Gastrocnemius medialis (tissue), 4 donors: ENCODE measurements at regions not wholly inside any gene's neighbourhood (a gene's known extent, or its start where the extent isn't known, plus 50 kb on each side); places are given as distances from the start of the nearest gene placed in this dataset.
A peak's percentile ranks its signal among the peaks of the same experiment; 100 is the strongest.

Source experiments
- ATAC-seq, 2 donors: fragments of 150-250 bp; one replicate each; pipeline ENCODE4 v1.9.1; 2016
- DNase-seq, 2 donors: peaks; one replicate each; pipeline ENCODE4 v3.0.0-alpha.2; 2019
- H3K27ac ChIP-seq, 4 donors: fragments of 200-600 bp; sonication (generic); 1 replicate in 1 of 4; 2 replicates in 3 of 4; pipeline ENCODE4 v1.5.1; 2016 to 2018; ENCODE audit warnings: mild to moderate bottlenecking in 2 of 4, moderate library complexity in 1 of 4
- H3K27me3 ChIP-seq, 3 donors: fragments of 200-600 bp; sonication (generic) in 2 of 3; 1 replicate in 1 of 3; 2 replicates in 2 of 3; pipeline versions ENCODE4 v1.5.1 to v1.6.0; 2016 to 2019; ENCODE audit warnings: mild to moderate bottlenecking in 1 of 3, moderate library complexity in 1 of 3
- H3K36me3 ChIP-seq, 2 donors: fragments of 200-600 bp; sonication (generic) in 1 of 2; one replicate each; pipeline ENCODE4 v1.5.1; 2017 to 2018
- H3K4me1 ChIP-seq, 2 donors: fragments of 200-600 bp; sonication (generic) in 1 of 2; one replicate each; pipeline ENCODE4 v1.5.1; 2016 to 2017; ENCODE audit warnings: mild to moderate bottlenecking in 2 of 2
- H3K4me3 ChIP-seq, 4 donors: fragments of 200-600 bp; sonication (generic) in 3 of 4; 1 replicate in 1 of 4; 2 replicates in 3 of 4; pipeline ENCODE4 v1.5.1; 2016 to 2019; ENCODE audit warnings: mild to moderate bottlenecking in 2 of 4
- H3K9me3 ChIP-seq, 3 donors: fragments of 200-600 bp; sonication (generic) in 2 of 3; 1 replicate in 1 of 3; 2 replicates in 2 of 3; pipeline ENCODE4 v1.5.1; 2016 to 2019
- POLR2A ChIP-seq, 2 donors: fragments of 450-650 bp; IDR thresholded peaks; one replicate each; pipeline ENCODE4 v1.6.1; 2017; ENCODE audit warnings: antibody characterized with exemption in 2 of 2, mild to moderate bottlenecking in 2 of 2, moderate library complexity in 2 of 2
- in situ Hi-C, 4 donors: fragments of 200-750 bp; cut with MboI; loops; one replicate each; pipeline versions ENCODE4 v1.15.0 to v1.8.0; 2017; ENCODE audit warnings: low sequenced_read_pairs in 4 of 4
- intact Hi-C: fragments of 100-400 bp; cut with DNase I; formaldehyde crosslinking; loops from one replicate; pipeline ENCODE4 v1.15.1; 2023; ENCODE audit warnings: low total_unique reads
- TF ChIP-seq, protein P1 (sequence below), 5 experiments: fragments of 450-650 bp in 3 of 5; fragments of 200-600 bp in 2 of 5; sonication (generic) in 2 of 5; IDR thresholded peaks in 4 of 5; conservative IDR thresholded peaks in 1 of 5; 1 replicate in 4 of 5; 2 replicates in 1 of 5; pipeline ENCODE4 v1.5.1; 2016 to 2019; ENCODE audit warnings: antibody characterized with exemption in 5 of 5, mild to moderate bottlenecking in 3 of 5, moderate library complexity in 3 of 5

DNA sequence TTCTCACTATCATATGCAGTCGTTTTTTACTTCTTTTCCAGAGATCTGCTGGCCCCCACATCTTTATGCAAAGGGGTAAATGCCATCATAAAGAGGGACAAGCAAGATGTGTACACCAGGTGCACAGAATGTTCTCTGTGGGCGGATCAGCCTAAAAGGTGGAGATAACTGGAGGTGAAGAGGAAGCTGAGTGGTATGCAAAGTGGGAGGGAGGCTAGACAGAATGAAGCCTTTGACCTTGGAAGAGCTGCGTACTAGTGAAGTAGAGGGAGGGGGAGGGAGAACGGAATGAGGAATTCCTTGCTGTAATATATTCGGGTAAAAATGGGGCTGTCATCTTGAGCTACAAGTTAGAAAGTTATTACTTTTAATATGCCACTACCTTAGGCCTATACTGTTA is 287.5 kb upstream of the VRK2 start:
- TF ChIP-seq, protein P1, sequence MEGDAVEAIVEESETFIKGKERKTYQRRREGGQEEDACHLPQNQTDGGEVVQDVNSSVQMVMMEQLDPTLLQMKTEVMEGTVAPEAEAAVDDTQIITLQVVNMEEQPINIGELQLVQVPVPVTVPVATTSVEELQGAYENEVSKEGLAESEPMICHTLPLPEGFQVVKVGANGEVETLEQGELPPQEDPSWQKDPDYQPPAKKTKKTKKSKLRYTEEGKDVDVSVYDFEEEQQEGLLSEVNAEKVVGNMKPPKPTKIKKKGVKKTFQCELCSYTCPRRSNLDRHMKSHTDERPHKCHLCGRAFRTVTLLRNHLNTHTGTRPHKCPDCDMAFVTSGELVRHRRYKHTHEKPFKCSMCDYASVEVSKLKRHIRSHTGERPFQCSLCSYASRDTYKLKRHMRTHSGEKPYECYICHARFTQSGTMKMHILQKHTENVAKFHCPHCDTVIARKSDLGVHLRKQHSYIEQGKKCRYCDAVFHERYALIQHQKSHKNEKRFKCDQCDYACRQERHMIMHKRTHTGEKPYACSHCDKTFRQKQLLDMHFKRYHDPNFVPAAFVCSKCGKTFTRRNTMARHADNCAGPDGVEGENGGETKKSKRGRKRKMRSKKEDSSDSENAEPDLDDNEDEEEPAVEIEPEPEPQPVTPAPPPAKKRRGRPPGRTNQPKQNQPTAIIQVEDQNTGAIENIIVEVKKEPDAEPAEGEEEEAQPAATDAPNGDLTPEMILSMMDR (IDR thresholded peaks at IDR 0.05 in 4 of 5, conservative IDR thresholded peaks at IDR 0.05 in 1 of 5): no peak
- TF ChIP-seq POLR2A (IDR thresholded peaks at IDR 0.05): no peak
- in situ Hi-C loops (no loop called here), intact Hi-C loops (no loop called here)
- Histone ChIP-seq H3K36me3 (no peaks in the 10 kb centered on the region), H3K27me3 (no peaks in the 10 kb centered on the region), H3K9me3 (no peaks in the 10 kb centered on the region), H3K4me3 (no peak overlapping the region), H3K4me1 (peaks cover 0 to 4% of the 10 kb centered on the region in 2 donors), H3K27ac (no peak overlapping the region)
- no peak for ATAC-seq
- DNase-seq: no peak

DNA sequence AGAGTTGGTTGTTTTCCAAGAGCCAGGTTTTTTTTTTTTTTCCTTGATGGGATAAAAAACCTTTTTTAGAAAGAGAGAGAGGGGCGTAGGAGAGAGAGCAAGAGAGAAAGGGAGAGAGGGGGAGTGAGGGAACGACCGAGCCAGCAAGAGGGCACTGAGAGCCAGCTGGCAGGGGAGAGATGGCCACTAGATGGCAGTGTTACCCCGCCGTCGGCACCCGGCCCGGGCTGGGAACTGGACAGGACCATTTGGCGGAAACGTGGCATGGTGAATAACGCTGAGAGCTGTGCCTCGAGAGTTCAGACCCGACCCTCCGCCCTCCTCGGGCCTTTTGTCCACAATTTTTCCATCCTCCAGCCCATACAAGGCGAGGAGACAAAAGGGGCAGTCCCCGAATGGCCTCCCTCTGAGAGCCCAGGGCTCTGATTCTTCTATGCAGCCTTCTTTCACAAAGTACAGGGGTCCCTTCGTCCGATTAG is 286.7 kb upstream of the VRK2 start:
- H3K27ac ChIP-seq: no peak overlapping the region
- in situ Hi-C loops (no loop called here), intact Hi-C loops (no loop called here)
- peak; percentile 84 to 94 for ATAC-seq
- H3K36me3 ChIP-seq: no peaks in the 10 kb centered on the region
- peak; percentile 48 to 64 for DNase-seq
- H3K4me3 ChIP-seq: peak overlapping the region in 3 of 4 donors; percentile 21 to 42 (median 24)
- TF ChIP-seq, protein P1 (IDR thresholded peaks at IDR 0.05 in 4 of 5, conservative IDR thresholded peaks at IDR 0.05 in 1 of 5): peak; percentile 59 to 93 (median 85)
- TF ChIP-seq POLR2A (IDR thresholded peaks at IDR 0.05): no peak
- H3K4me1 ChIP-seq: peaks cover 0 to 4% of the 10 kb centered on the region in 2 donors
- no peaks in the 10 kb centered on the region for H3K9me3 ChIP-seq
- H3K27me3 ChIP-seq: no peaks in the 10 kb centered on the region

DNA sequence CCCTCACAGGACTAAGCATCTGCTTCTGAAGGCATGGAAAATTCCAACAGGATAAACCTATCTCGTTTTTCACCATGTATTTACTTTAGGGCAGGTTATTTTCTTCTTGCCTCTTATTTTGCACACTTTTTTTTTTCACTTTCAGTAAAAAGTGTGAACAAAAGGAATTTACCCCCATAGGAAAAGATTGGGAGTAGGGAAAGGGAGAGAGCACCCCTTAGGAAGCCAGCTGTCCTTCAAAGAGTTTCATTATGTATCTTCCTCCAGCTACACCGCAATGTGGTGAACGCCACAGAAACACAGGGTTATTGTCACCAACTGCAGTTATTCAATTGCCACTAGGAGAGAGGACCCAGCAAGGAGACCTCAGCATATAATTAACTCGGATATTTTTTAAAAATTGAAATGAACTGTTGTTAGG is 286.2 kb upstream of the VRK2 start:
- in situ Hi-C loops: no loop called here
- DNase-seq (no peak), ATAC-seq (no peak)
- intact Hi-C loops: no loop called here
- Histone ChIP-seq H3K9me3 (no peaks in the 10 kb centered on the region), H3K27ac (no peak overlapping the region), H3K4me1 (peaks cover 0 to 4% of the 10 kb centered on the region in 2 donors), H3K36me3 (no peaks in the 10 kb centered on the region), H3K27me3 (no peaks in the 10 kb centered on the region), H3K4me3 (peak overlapping the region in 2 of 4 donors; percentile 24 to 42)
- TF ChIP-seq, protein P1 (IDR thresholded peaks at IDR 0.05 in 4 of 5, conservative IDR thresholded peaks at IDR 0.05 in 1 of 5): no peak
- TF ChIP-seq POLR2A (IDR thresholded peaks at IDR 0.05): no peak

DNA sequence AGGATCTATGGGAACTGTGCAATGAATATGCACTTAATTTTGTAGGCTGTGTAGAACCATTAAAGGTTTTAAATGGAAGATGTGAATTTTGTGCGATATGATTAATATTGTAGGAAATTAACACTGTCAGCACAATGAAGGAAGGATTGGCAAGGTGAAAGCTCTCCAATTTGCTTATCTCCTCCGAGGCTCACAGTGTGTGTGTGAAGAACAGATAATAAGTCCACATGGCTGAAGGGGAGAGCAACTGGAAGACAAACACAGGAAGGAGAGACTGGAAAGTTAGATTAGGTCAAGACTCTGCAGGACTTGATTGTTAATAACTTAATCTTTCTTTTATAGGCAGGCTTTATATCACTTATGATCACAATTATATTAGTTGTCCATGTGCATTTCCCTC is 269.7 kb upstream of the VRK2 start:
- Histone ChIP-seq H3K4me1 (no peaks in the 10 kb centered on the region), H3K36me3 (no peaks in the 10 kb centered on the region), H3K4me3 (no peak overlapping the region), H3K27me3 (no peaks in the 10 kb centered on the region), H3K9me3 (no peaks in the 10 kb centered on the region), H3K27ac (no peak overlapping the region)
- intact Hi-C loops (no loop called here), in situ Hi-C loops (no loop called here)
- TF ChIP-seq, protein P1 (IDR thresholded peaks at IDR 0.05 in 4 of 5, conservative IDR thresholded peaks at IDR 0.05 in 1 of 5): no peak
- ATAC-seq (no peak), DNase-seq (no peak)

DNA sequence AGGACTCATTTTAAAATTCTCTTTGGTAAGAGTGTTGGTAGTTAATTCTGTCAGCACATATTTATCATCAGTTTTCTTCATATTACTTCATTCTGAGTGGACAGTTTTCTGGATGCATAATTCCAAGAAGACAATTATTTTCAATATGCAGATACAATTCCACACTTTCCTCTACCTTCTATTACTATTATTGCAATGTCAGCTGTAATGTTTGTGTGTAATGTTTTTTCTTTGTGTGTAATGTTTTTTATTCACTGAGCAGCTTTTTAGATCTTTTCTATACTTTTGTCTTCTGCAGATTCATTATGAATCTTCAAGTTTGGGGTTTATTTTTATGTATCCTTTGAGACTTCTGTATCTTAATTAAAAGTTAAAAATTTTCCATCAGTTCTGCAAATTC is 264.0 kb upstream of the VRK2 start:
- TF ChIP-seq POLR2A (IDR thresholded peaks at IDR 0.05): no peak
- Histone ChIP-seq H3K4me1 (no peaks in the 10 kb centered on the region), H3K27ac (no peak overlapping the region), H3K4me3 (no peak overlapping the region), H3K36me3 (no peaks in the 10 kb centered on the region), H3K27me3 (no peaks in the 10 kb centered on the region), H3K9me3 (no peaks in the 10 kb centered on the region)
- no peak for DNase-seq
- intact Hi-C loops: no loop called here
- ATAC-seq: no peak
- in situ Hi-C loops: no loop called here
